ENCODE measurements at regions not wholly inside any gene's neighbourhood (a gene's known extent, or its start where the extent isn't known, plus 50 kb on each side); places are given as distances from the start of the nearest gene placed in this dataset.

DNA sequence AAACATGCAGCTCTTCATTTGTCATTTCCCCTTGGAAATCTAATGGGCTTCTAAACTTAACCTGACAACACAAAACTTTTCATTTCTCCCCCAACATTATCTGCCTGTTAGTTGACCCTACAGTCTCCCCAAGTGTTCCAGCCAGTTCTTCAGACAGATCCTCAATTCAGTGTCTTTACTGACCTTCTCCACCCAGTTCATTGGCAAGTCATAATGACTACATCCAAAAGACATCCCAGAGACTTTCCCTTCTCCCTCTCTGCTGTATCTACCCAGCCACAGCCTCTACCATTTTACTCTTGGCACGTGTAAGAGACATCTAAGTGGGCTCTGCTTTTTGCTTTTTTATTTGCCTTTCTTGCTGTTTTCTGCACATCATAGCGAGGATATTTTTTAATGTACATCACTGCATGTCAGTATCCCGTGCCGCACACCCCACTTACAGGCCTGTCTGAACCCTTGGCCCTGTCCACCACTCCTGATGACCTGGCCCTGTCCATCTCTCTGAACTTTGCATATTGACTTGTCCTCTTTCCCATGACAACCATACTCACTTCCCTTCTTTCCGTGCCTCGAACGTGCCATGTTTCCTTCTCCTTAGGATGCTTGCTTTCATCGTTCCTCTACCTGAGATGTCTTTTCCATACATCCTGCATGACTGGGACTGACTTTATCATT is 391.9 kb downstream of the IRS2 start:
- no peak overlapping the region for H3K4me3 ChIP-seq (ENCODE audit: low read depth, low read length)
- no peak for TF ChIP-seq CTCF (IDR thresholded peaks at IDR 0.05; ENCODE audit: borderline replicate concordance, insufficient read depth, low read depth, low read length)

GRCh38 chr13:109393045-109393444 is 393.3 kb downstream of the IRS2 start:
- no peak for TF ChIP-seq CTCF (IDR thresholded peaks at IDR 0.05; ENCODE audit: borderline replicate concordance, insufficient read depth, low read depth, low read length)
- no peak overlapping the region for H3K4me3 ChIP-seq (ENCODE audit: low read depth, low read length)

- no peak overlapping the region for H3K4me3 ChIP-seq (ENCODE audit: low read depth, low read length)
- no peak for TF ChIP-seq CTCF (IDR thresholded peaks at IDR 0.05; ENCODE audit: borderline replicate concordance, insufficient read depth, low read depth, low read length)
These were observed 396.0 kb downstream of the IRS2 start for GRCh38 chr13:109390391-109390790.

GRCh38 chr13:109389892-109390345 is 396.5 kb downstream of the IRS2 start:
- H3K4me3 ChIP-seq (ENCODE audit: low read depth, low read length), result no peak overlapping the region
- TF ChIP-seq CTCF (IDR thresholded peaks at IDR 0.05; ENCODE audit: borderline replicate concordance, insufficient read depth, low read depth, low read length), result no peak

- TF ChIP-seq CTCF (IDR thresholded peaks at IDR 0.05; ENCODE audit: borderline replicate concordance, insufficient read depth, low read depth, low read length), result no peak
- no peak overlapping the region for H3K4me3 ChIP-seq (ENCODE audit: low read depth, low read length)
These were observed 396.9 kb downstream of the IRS2 start for GRCh38 chr13:109389456-109389855.

DNA sequence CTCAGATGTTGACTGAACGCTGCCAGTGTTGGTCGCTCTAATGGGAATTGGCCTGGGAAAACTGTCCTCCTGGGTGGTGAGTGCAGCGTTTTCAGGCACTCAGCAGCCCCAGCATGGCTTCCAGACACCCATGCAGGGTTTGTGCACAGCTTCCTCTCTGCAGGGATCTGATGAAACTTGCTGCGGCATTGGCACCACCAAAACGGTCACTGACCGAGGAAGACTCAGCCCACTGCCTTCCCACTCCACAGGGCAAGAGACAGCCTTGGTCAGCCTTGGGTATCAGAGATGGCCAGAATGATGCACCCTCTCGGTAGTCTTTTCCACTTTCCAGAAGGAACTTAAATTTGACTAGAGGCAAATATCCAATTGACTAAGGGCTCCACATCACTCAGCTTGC is 398.9 kb downstream of the IRS2 start:
- H3K4me3 ChIP-seq (ENCODE audit: low read depth, low read length), result no peak overlapping the region
- TF ChIP-seq CTCF (IDR thresholded peaks at IDR 0.05; ENCODE audit: borderline replicate concordance, insufficient read depth, low read depth, low read length), result no peak

DNA sequence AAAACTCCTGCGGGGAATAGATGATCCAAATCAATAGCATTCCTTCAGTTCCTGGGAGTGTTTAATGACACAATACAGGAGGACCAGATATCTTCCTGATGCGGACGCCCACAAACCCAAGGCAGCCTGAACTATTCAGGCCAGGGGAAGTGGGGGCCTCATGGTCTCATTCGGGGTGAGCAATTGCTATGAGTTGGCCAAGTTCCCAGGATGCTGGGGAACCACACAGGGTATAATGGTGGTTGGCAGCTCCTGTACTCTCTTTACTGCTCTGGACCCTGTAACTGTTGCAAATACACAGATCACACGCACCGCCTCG is 401.2 kb downstream of the IRS2 start:
- H3K4me3 ChIP-seq (ENCODE audit: low read depth, low read length), result no peak overlapping the region
- TF ChIP-seq CTCF (IDR thresholded peaks at IDR 0.05; ENCODE audit: borderline replicate concordance, insufficient read depth, low read depth, low read length), result no peak

Measured in GM12875 (cell line).